Stimulated activated CD8-positive, alpha-beta memory T cell treated with anti-CD3 and anti-CD28 coated beads, Interleukin-4, amount 100 ng/mL, for 4 hours (primary cell): ENCODE measurements at regions not wholly inside any gene's neighbourhood (a gene's known extent, or its start where the extent isn't known, plus 50 kb on each side); places are given as distances from the start of the nearest gene placed in this dataset.

Experiments
- DNase-seq, 2 donors: peaks; one replicate each; pipeline ENCODE4 v3.0.0-alpha.2; 2020; ENCODE audit warnings: low read depth in 2 of 2, low spot score in 1 of 2

GRCh38 chr9:21746550-21746949 lies 55.9 kb upstream of the MTAP start:
- DNase-seq: no peak

GRCh38 chr9:21747175-21747574 lies 55.3 kb upstream of the MTAP start:
- no peak for DNase-seq

GRCh38 chr9:21750021-21750735 lies 52.3 kb upstream of the MTAP start:
- DNase-seq: no peak

GRCh38 chr9:21751998-21752397 lies 50.4 kb upstream of the MTAP start:
- no peak for DNase-seq
